ENCODE measurements at regions not wholly inside any gene's neighbourhood (a gene's known extent, or its start where the extent isn't known, plus 50 kb on each side); places are given as distances from the start of the nearest gene placed in this dataset.
"Not testable (repeated sequence)": the region's sequence is repeated elsewhere in the genome, so short reads cannot be mapped to it uniquely, and the experiment has no call there.

DNA sequence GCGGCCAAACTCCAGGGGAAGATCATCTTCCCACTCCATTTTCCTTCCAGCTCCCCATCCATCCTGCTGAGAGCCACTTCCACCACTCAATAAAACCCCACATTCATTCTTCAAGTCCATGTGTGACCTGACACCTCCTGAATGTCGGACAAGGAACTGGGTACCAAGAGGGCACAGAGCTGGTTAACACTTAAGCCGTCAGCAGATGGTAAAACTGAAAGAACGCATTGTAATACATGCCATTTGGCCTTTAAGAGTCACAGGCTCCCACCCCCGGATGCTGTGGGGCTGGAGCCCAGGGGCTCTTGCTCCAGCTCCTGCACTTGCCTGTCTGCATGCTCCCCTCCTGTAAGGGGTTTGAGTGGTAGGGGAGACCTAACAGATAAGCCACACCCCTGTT lies 753.9 kb downstream of the COL12A1 start:
- in situ Hi-C loops (cut with MboI; ENCODE audit: low pct_ligation_motif_present in 1 of 4, low pct_unique_long_range_greater_than_20kb in 1 of 4, low sequenced_read_pairs in 3 of 4) (no loop called here), intact Hi-C loops (cut with DNase I; ENCODE audit: low total_unique reads) (no loop called here)
- Histone ChIP-seq H3K4me3 (no peak overlapping the region), H3K36me3 (no peaks in the 10 kb centered on the region), H3K4me1 (no peaks in the 10 kb centered on the region), H3K9me3 (no peaks in the 10 kb centered on the region), H3K27me3 (no peaks in the 10 kb centered on the region), H3K27ac (no peak overlapping the region)
- TF ChIP-seq, protein P1, sequence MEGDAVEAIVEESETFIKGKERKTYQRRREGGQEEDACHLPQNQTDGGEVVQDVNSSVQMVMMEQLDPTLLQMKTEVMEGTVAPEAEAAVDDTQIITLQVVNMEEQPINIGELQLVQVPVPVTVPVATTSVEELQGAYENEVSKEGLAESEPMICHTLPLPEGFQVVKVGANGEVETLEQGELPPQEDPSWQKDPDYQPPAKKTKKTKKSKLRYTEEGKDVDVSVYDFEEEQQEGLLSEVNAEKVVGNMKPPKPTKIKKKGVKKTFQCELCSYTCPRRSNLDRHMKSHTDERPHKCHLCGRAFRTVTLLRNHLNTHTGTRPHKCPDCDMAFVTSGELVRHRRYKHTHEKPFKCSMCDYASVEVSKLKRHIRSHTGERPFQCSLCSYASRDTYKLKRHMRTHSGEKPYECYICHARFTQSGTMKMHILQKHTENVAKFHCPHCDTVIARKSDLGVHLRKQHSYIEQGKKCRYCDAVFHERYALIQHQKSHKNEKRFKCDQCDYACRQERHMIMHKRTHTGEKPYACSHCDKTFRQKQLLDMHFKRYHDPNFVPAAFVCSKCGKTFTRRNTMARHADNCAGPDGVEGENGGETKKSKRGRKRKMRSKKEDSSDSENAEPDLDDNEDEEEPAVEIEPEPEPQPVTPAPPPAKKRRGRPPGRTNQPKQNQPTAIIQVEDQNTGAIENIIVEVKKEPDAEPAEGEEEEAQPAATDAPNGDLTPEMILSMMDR (IDR thresholded peaks at IDR 0.05) = no peak
- TF ChIP-seq EP300 (IDR thresholded peaks at IDR 0.05; ENCODE audit: low read depth) = no peak
- no peak for TF ChIP-seq POLR2A (IDR thresholded peaks at IDR 0.05)
- no peak for TF ChIP-seq POLR2AphosphoS5 (IDR thresholded peaks at IDR 0.05)
- WGBS, 2 donors (ENCODE audit: low coverage in 1 of 2) = 65 to 83% methylated on average over 4 to 5 of the region's 5 CpGs
- no peak for DNase-seq

GRCh38 chr6:74448850-74449249 lies 752.8 kb downstream of the CD109 start:
- no peaks in the 10 kb centered on the region for H3K4me1 ChIP-seq
- H3K27ac ChIP-seq = no peak overlapping the region
- intact Hi-C loops (cut with DNase I; ENCODE audit: low total_unique reads) = no loop called here
- TF ChIP-seq POLR2AphosphoS5 (IDR thresholded peaks at IDR 0.05) (no peak), EP300 (IDR thresholded peaks at IDR 0.05; ENCODE audit: low read depth) (no peak), POLR2A (IDR thresholded peaks at IDR 0.05) (no peak)
- TF ChIP-seq, protein P1 (IDR thresholded peaks at IDR 0.05) = no peak
- no peak overlapping the region for H3K4me3 ChIP-seq
- no peaks in the 10 kb centered on the region for H3K9me3 ChIP-seq
- no peaks in the 10 kb centered on the region for H3K27me3 ChIP-seq
- in situ Hi-C loops (cut with MboI; ENCODE audit: low pct_ligation_motif_present in 1 of 4, low pct_unique_long_range_greater_than_20kb in 1 of 4, low sequenced_read_pairs in 3 of 4) = loop anchor here in 1 of 4 donors (25.0 kb wide), 1 partner anchor 738 kb away; no protein-coding TSS in a partner anchor
- WGBS, 2 donors (ENCODE audit: low coverage in 1 of 2) = 90 to 95% methylated on average over 4 of the region's 4 CpGs
- H3K36me3 ChIP-seq = no peaks in the 10 kb centered on the region
- no peak for DNase-seq

DNA sequence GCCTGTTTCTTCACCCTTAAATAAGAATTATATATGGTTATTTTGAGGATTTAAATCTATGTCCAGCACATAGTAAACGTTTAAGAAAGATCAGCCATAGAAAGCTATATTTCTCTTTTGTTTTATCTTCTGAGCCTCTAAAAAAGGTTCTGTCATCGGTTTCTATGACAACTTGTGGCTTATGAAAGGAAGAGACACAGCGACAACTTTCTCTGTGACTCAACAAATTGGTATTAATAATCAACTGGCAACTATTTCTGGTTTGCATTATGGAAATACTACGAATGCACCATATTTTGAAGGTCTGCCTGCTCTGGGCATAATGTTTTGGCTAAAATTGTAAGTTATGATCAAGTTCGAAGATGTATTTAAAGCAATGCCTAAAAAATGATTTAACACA lies 751.0 kb downstream of the CD109 start:
- Histone ChIP-seq H3K36me3 (no peaks in the 10 kb centered on the region), H3K27me3 (no peaks in the 10 kb centered on the region), H3K27ac (no peak overlapping the region), H3K4me1 (no peaks in the 10 kb centered on the region), H3K4me3 (no peak overlapping the region), H3K9me3 (no peaks in the 10 kb centered on the region)
- 57 to 76% methylated on average over 5 of the region's 5 CpGs for WGBS, 2 donors (ENCODE audit: low coverage in 1 of 2)
- TF ChIP-seq, protein P1 (IDR thresholded peaks at IDR 0.05) = no peak
- TF ChIP-seq POLR2AphosphoS5 (IDR thresholded peaks at IDR 0.05) = no peak
- no peak for TF ChIP-seq POLR2A (IDR thresholded peaks at IDR 0.05)
- TF ChIP-seq EP300 (IDR thresholded peaks at IDR 0.05; ENCODE audit: low read depth) = no peak
- in situ Hi-C loops (cut with MboI; ENCODE audit: low pct_ligation_motif_present in 1 of 4, low pct_unique_long_range_greater_than_20kb in 1 of 4, low sequenced_read_pairs in 3 of 4) = loop anchor here in 1 of 4 donors (25.0 kb wide), 1 partner anchor 740 kb away; no protein-coding TSS in a partner anchor
- intact Hi-C loops (cut with DNase I; ENCODE audit: low total_unique reads) = no loop called here
- no peak for DNase-seq

- peaks cover 0 to 2% (median 0%) of the 10 kb centered on the region in 4 donors for H3K4me1 ChIP-seq
- in situ Hi-C loops (cut with MboI; ENCODE audit: low pct_ligation_motif_present in 1 of 4, low pct_unique_long_range_greater_than_20kb in 1 of 4, low sequenced_read_pairs in 3 of 4) = loop anchor here in 1 of 4 donors (25.0 kb wide), 1 partner anchor 748 kb away; no protein-coding TSS in a partner anchor
- H3K36me3 ChIP-seq = no peaks in the 10 kb centered on the region
- TF ChIP-seq POLR2AphosphoS5 (IDR thresholded peaks at IDR 0.05) (no peak), EP300 (IDR thresholded peaks at IDR 0.05; ENCODE audit: low read depth) (no peak), POLR2A (IDR thresholded peaks at IDR 0.05) (no peak)
- TF ChIP-seq, protein P1 (IDR thresholded peaks at IDR 0.05) = no peak
- H3K27me3 ChIP-seq = no peaks in the 10 kb centered on the region
- no peaks in the 10 kb centered on the region for H3K9me3 ChIP-seq
- no peak overlapping the region for H3K4me3 ChIP-seq
- 33 to 37% methylated on average over 1 of the region's 1 CpG for WGBS, 2 donors (ENCODE audit: low coverage in 1 of 2)
- H3K27ac ChIP-seq = peak overlapping the region in 2 of 4 donors; percentile 6 to 25
- DNase-seq = no peak
- intact Hi-C loops (cut with DNase I; ENCODE audit: low total_unique reads) = no loop called here
Observed at GRCh38 chr6:74439123-74439811, 743.3 kb downstream of the CD109 start.

- H3K4me1 ChIP-seq; H3K27me3 ChIP-seq; intact Hi-C loops (cut with DNase I; ENCODE audit: low total_unique reads); H3K36me3 ChIP-seq; DNase-seq; H3K9me3 ChIP-seq; H3K4me3 ChIP-seq; H3K27ac ChIP-seq: not testable (repeated sequence)
- in situ Hi-C loops (cut with MboI; ENCODE audit: low pct_ligation_motif_present in 1 of 4, low pct_unique_long_range_greater_than_20kb in 1 of 4, low sequenced_read_pairs in 3 of 4) = loop anchor here in 1 of 4 donors (25.0 kb wide), 1 partner anchor 749 kb away; no protein-coding TSS in a partner anchor
- WGBS, 2 donors (ENCODE audit: low coverage in 1 of 2) = 56 to 80% methylated on average over 1 of the region's 1 CpG
Observed at GRCh38 chr6:74438395-74438794, 742.4 kb downstream of the CD109 start.

Measured in transverse colon (tissue), 4 donors.